Transverse colon (tissue), 4 donors: ENCODE measurements at regions not wholly inside any gene's neighbourhood (a gene's known extent, or its start where the extent isn't known, plus 50 kb on each side); places are given as distances from the start of the nearest gene placed in this dataset.
"Not testable (repeated sequence)": the region's sequence is repeated elsewhere in the genome, so short reads cannot be mapped to it uniquely, and the experiment has no call there.

Experiments
- DNase-seq: peaks from one replicate; pipeline ENCODE4 v3.0.0-alpha.2; 2019
- H3K27ac ChIP-seq, 4 donors: fragments of 200-600 bp; sonication (generic); 2 replicates each; pipeline ENCODE4 v1.5.1; 2016 to 2018; ENCODE audit warnings: inconsistent platforms in 4 of 4
- H3K27me3 ChIP-seq: fragments of 200-600 bp; sonication (generic); 2 replicates; pipeline ENCODE4 v1.5.1; 2017; ENCODE audit warnings: inconsistent platforms
- H3K36me3 ChIP-seq, 4 donors: fragments of 200-600 bp; sonication (generic); 2 replicates each; pipeline ENCODE4 v1.5.1; 2017 to 2019; ENCODE audit warnings: inconsistent platforms in 4 of 4
- H3K4me1 ChIP-seq, 4 donors: fragments of 200-600 bp; sonication (generic); 2 replicates each; pipeline ENCODE4 v1.5.1; 2017 to 2020; ENCODE audit warnings: inconsistent platforms in 4 of 4
- H3K4me3 ChIP-seq, 4 donors: fragments of 200-600 bp; sonication (generic); 1 replicate in 1 of 4; 2 replicates in 3 of 4; pipeline versions ENCODE4 v1.5.1 to v1.6.1; 2017 to 2019; ENCODE audit warnings: inconsistent platforms in 4 of 4
- H3K9me3 ChIP-seq, 2 donors: fragments of 200-600 bp; sonication (generic); 2 replicates each; pipeline ENCODE4 v1.5.1; 2017 to 2019; ENCODE audit warnings: inconsistent platforms in 2 of 2
- CTCF ChIP-seq, 5 experiments: fragments of 200-600 bp in 3 of 5; fragments of 450-650 bp in 2 of 5; sonication (generic) in 3 of 5; IDR thresholded peaks; 1 replicate in 2 of 5; 2 replicates in 3 of 5; pipeline ENCODE4 v1.5.1; 2016 to 2017; ENCODE audit warnings: antibody characterized with exemption in 5 of 5, inconsistent platforms in 3 of 5, mild to moderate bottlenecking in 2 of 5, moderate library complexity in 1 of 5
- EP300 ChIP-seq: sonication (generic); formaldehyde crosslinking; IDR thresholded peaks from one replicate; pipeline ENCODE4 v1.6.1; 2017; ENCODE audit warnings: antibody characterized with exemption, low read depth
- POLR2A ChIP-seq: fragments of 450-650 bp; IDR thresholded peaks from one replicate; pipeline ENCODE4 v1.6.1; 2016; ENCODE audit warnings: antibody characterized with exemption, mild to moderate bottlenecking, moderate library complexity
- POLR2AphosphoS5 ChIP-seq, 3 donors: sonication (generic); formaldehyde crosslinking; IDR thresholded peaks; one replicate each; pipeline ENCODE4 v1.6.1; 2016; ENCODE audit warnings: antibody characterized with exemption in 3 of 3
- WGBS, 2 donors: methylation state at CpG; one replicate each; pipeline ENCODE4 v1.1.5; 2018; ENCODE audit warnings: low coverage in 1 of 2; 5-methylcytosine and 5-hydroxymethylcytosine counted together
- in situ Hi-C, 4 donors: fragments of 200-750 bp; cut with MboI; loops; one replicate each; pipeline versions ENCODE4 v1.15.0 to v1.15.1; 2017; ENCODE audit warnings: low sequenced_read_pairs in 3 of 4, low pct_ligation_motif_present in 1 of 4, low pct_unique_long_range_greater_than_20kb in 1 of 4
- intact Hi-C: fragments of 100-400 bp; cut with DNase I; formaldehyde crosslinking; loops from one replicate; pipeline ENCODE4 v1.15.1; 2023; ENCODE audit warnings: low total_unique reads
- small RNA-seq, 4 donors: library from RNA; depleted of rRNA; stranded (forward); fragments of <200 nt; gene quantifications; one replicate each; pipeline ENCODE3, GENCODE V24; 2016

GRCh38 chr6:5832668-5833067 lies 174.1 kb downstream of the NRN1 start:
- H3K4me1 ChIP-seq = peaks cover 0 to 4% (median 0%) of the 10 kb centered on the region in 4 donors
- WGBS, 2 donors = 100% methylated on average over 3 of the region's 3 CpGs; no CpG with 5 or more reads in 1 of the 2 donors
- no peaks in the 10 kb centered on the region for H3K36me3 ChIP-seq
- no peaks in the 10 kb centered on the region for H3K9me3 ChIP-seq
- DNase-seq = no peak
- no peak overlapping the region for H3K4me3 ChIP-seq
- intact Hi-C loops (no loop called here), in situ Hi-C loops (no loop called here)
- TF ChIP-seq POLR2A (no peak), POLR2AphosphoS5 (IDR thresholded peaks at IDR 0.05) (no peak)
- no peaks in the 10 kb centered on the region for H3K27me3 ChIP-seq
- H3K27ac ChIP-seq = no peak overlapping the region

GRCh38 chr6:5831219-5831862 lies 175.4 kb downstream of the NRN1 start:
- H3K9me3 ChIP-seq, H3K36me3 ChIP-seq, H3K27me3 ChIP-seq, intact Hi-C loops, H3K4me1 ChIP-seq, in situ Hi-C loops, H3K27ac ChIP-seq, H3K4me3 ChIP-seq: not testable (repeated sequence)
- 65 to 66% methylated on average over 4 to 8 of the region's 8 CpGs for WGBS, 2 donors
- DNase-seq = peak; percentile 21

- no peaks in the 10 kb centered on the region for H3K9me3 ChIP-seq
- intact Hi-C loops (no loop called here), in situ Hi-C loops (no loop called here)
- no peak for DNase-seq
- peaks cover 0 to 4% (median 0%) of the 10 kb centered on the region in 4 donors for H3K4me1 ChIP-seq
- TF ChIP-seq EP300 (no peak), POLR2A (no peak), POLR2AphosphoS5 (IDR thresholded peaks at IDR 0.05) (no peak), CTCF (IDR thresholded peaks at IDR 0.05) (no peak)
- H3K27me3 ChIP-seq = no peaks in the 10 kb centered on the region
- WGBS, 2 donors = 71% methylated on average over 11 of the region's 11 CpGs; no CpG with 5 or more reads in 1 of the 2 donors
- H3K36me3 ChIP-seq = no peaks in the 10 kb centered on the region
- H3K4me3 ChIP-seq = no peak overlapping the region
- no peak overlapping the region for H3K27ac ChIP-seq
Measured at GRCh38 chr6:5828296-5828695, 178.4 kb downstream of the NRN1 start.

- in situ Hi-C loops = no loop called here
- 61 to 65% methylated on average over 11 to 14 of the region's 14 CpGs for WGBS, 2 donors
Measured at GRCh38 chr6:5827056-5827904, 179.4 kb downstream of the NRN1 start.

DNA sequence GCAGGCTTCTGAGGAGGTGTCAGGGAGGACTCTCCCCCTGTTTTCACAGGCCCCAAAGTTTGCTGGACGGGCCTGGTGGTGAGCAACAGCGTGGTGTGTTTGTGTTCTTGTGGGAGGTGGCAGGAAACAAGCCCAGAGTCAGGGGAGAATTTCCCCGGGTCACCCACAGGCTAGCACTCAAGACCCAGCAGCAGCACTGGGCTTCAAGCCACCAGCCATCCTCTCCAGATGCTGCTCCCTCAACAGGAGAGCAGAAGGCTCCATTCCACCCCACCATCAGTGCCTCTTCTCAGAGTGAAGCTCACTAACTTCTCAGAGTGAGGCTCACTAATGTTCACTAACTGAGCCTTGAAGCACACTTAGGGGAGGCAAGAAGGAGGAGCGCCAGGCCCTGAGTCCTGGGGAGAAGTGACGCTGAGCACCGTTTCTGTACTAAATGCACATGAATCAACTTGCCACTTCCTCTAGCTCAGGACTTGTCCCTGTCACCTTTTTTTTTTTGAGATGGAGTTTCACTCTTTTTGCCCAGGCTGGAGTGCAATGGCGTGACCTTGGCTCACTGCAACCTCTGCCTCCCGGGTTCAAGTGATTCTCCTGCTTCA lies 182.2 kb downstream of the NRN1 start:
- H3K4me1 ChIP-seq, H3K36me3 ChIP-seq, intact Hi-C loops, in situ Hi-C loops, H3K27ac ChIP-seq, DNase-seq, H3K4me3 ChIP-seq, H3K9me3 ChIP-seq, H3K27me3 ChIP-seq: not testable (repeated sequence)
- WGBS, 2 donors = 86% methylated on average over 8 of the region's 8 CpGs; no CpG with 5 or more reads in 1 of the 2 donors

More at GRCh38 chr6:5827056-5827904, 179.4 kb downstream of the NRN1 start:
- no peak for DNase-seq
- H3K36me3 ChIP-seq = no peaks in the 10 kb centered on the region
- H3K27me3 ChIP-seq = no peaks in the 10 kb centered on the region
- no peak overlapping the region for H3K27ac ChIP-seq
- no peak for TF ChIP-seq POLR2A
- no peak for TF ChIP-seq CTCF (IDR thresholded peaks at IDR 0.05)
- no peak for TF ChIP-seq EP300
- TF ChIP-seq POLR2AphosphoS5 (IDR thresholded peaks at IDR 0.05) = no peak
- intact Hi-C loops = no loop called here
- H3K4me3 ChIP-seq = no peak overlapping the region
- peaks cover 0 to 4% (median 0%) of the 10 kb centered on the region in 4 donors for H3K4me1 ChIP-seq
- H3K9me3 ChIP-seq = no peaks in the 10 kb centered on the region

Small RNA genes lying in the stretch of these regions (small RNA-seq; reads per million reads assigned to genes)
- gene RN7SL221P = 0 reads per million in 4 donors
